GM23338 (cell line): ENCODE measurements at regions not wholly inside any gene's neighbourhood (a gene's known extent, or its start where the extent isn't known, plus 50 kb on each side); places are given as distances from the start of the nearest gene placed in this dataset.
A peak's percentile ranks its signal among the peaks of the same experiment; 100 is the strongest.

ENCODE experiments used
- ATAC-seq: fragments of 200-7000 bp; cut with Tn5 transposase; 3 replicates; pipeline ENCODE4 v1.9.1; 2020
- DNase-seq: peaks from one replicate; pipeline ENCODE4 v3.0.0-alpha.2; 2015; ENCODE audit warnings: low spot score
- H2AFZ ChIP-seq: fragments of 200-600 bp; sonication (generic); 2 replicates; pipeline ENCODE4 v1.8.0; 2016; ENCODE audit warnings: antibody characterized with exemption, mild to moderate bottlenecking, moderate library complexity
- H3F3A ChIP-seq: fragments of 200-600 bp; sonication (generic); replicated peaks from 2 replicates; pipeline ENCODE4 v1.8.0; 2017; ENCODE audit warnings: antibody characterized with exemption, mixed run types, low read depth
- H3K27ac ChIP-seq: fragments of 200-600 bp; sonication (generic); 2 replicates; pipeline ENCODE4 v1.6.1; 2016; ENCODE audit warnings: low read depth
- H3K27me3 ChIP-seq: fragments of 200-600 bp; sonication (generic); 2 replicates; pipeline ENCODE4 v1.8.0; 2016; ENCODE audit warnings: mild to moderate bottlenecking, mixed run types, moderate library complexity; ENCODE audit not compliant: insufficient read depth
- H3K36me3 ChIP-seq: fragments of 200-600 bp; sonication (generic); 2 replicates; pipeline ENCODE4 v1.8.0; 2016; ENCODE audit warnings: mild to moderate bottlenecking; ENCODE audit not compliant: insufficient read depth
- H3K4me1 ChIP-seq: fragments of 200-600 bp; sonication (generic); 2 replicates; pipeline ENCODE4 v1.8.0; 2016; ENCODE audit warnings: mild to moderate bottlenecking, moderate library complexity; ENCODE audit not compliant: insufficient read depth
- H3K4me2 ChIP-seq: fragments of 200-600 bp; sonication (generic); 2 replicates; pipeline ENCODE4 v1.7.1; 2017; ENCODE audit warnings: mixed run types
- H3K4me3 ChIP-seq: fragments of 200-600 bp; sonication (generic); 2 replicates; pipeline ENCODE4 v1.6.1; 2016; ENCODE audit warnings: mixed run types
- H3K79me2 ChIP-seq: fragments of 200-600 bp; sonication (generic); replicated peaks from 2 replicates; pipeline ENCODE4 v1.8.0; 2017; ENCODE audit warnings: mild to moderate bottlenecking; ENCODE audit not compliant: insufficient read depth
- H3K9me2 ChIP-seq: fragments of 200-600 bp; sonication (generic); 2 replicates; pipeline ENCODE4 v1.8.0; 2017; ENCODE audit not compliant: insufficient read depth
- H4K20me1 ChIP-seq: fragments of 200-600 bp; sonication (generic); replicated peaks from 2 replicates; pipeline ENCODE4 v1.8.0; 2017; ENCODE audit warnings: mild to moderate bottlenecking; ENCODE audit not compliant: insufficient read depth
- H3K27ac Mint-ChIP-seq: 2 replicates; pipeline ENCODE4 v1.8.0; 2020; ENCODE audit warnings: inconsistent platforms, mild to moderate bottlenecking, moderate library complexity, mixed read lengths
- H3K27me3 Mint-ChIP-seq: 3 replicates; pipeline ENCODE4 v1.8.0; 2022; ENCODE audit warnings: low read depth, mild to moderate bottlenecking, moderate library complexity, mixed read lengths, inconsistent platforms; ENCODE audit not compliant: insufficient read depth, poor library complexity
- H3K36me3 Mint-ChIP-seq: 3 replicates; pipeline ENCODE4 v1.8.0; 2021; ENCODE audit warnings: low read depth, mild to moderate bottlenecking, inconsistent platforms, moderate library complexity, mixed read lengths
- H3K4me1 Mint-ChIP-seq: 3 replicates; pipeline ENCODE4 v1.8.0; 2020; ENCODE audit warnings: mild to moderate bottlenecking, inconsistent platforms, mixed read lengths
- H3K4me3 Mint-ChIP-seq: 3 replicates; pipeline ENCODE4 v1.8.0; 2021; ENCODE audit warnings: moderate library complexity, mild to moderate bottlenecking, inconsistent platforms, mixed read lengths
- H3K9me3 Mint-ChIP-seq: 3 replicates; pipeline ENCODE4 v1.8.0; 2020; ENCODE audit warnings: moderate library complexity, mild to moderate bottlenecking, inconsistent platforms, mixed read lengths
- CREB1 ChIP-seq: fragments of 250-450 bp; sonication (Bioruptor Pico); IDR thresholded peaks from 2 replicates; pipeline ENCODE4 v1.5.0; 2020; ENCODE audit warnings: low read depth, mild to moderate bottlenecking, moderate library complexity
- CTCF ChIP-seq, 2 experiments: fragments of 200-600 bp in 1 of 2; sonication (generic) in 1 of 2; conservative IDR thresholded peaks; 2 replicates each; pipeline versions ENCODE4 v1.5.1 to v1.6.1; 2016 to 2017; ENCODE audit warnings: antibody characterized with exemption in 2 of 2, low read depth in 2 of 2, mild to moderate bottlenecking in 2 of 2, moderate library complexity in 1 of 2
- EZH2 ChIP-seq: fragments of 200-600 bp; sonication (generic); IDR thresholded peaks from one replicate; pipeline ENCODE4 v1.8.0; 2017; ENCODE audit warnings: antibody characterized with exemption, mild to moderate bottlenecking, low read depth; ENCODE audit not compliant: unreplicated experiment
- EZH2phosphoT487 ChIP-seq: fragments of 200-600 bp; sonication (generic); IDR thresholded peaks from one replicate; pipeline ENCODE4 v1.8.1; 2018; ENCODE audit warnings: antibody characterized with exemption; ENCODE audit not compliant: unreplicated experiment
- NANOG ChIP-seq: IDR thresholded peaks from 2 replicates; pipeline ENCODE4 v1.6.1; 2016; ENCODE audit warnings: antibody characterized with exemption, borderline replicate concordance
- POLR2AphosphoS5 ChIP-seq: IDR thresholded peaks from 2 replicates; pipeline ENCODE4 v1.6.1; 2016; ENCODE audit warnings: antibody characterized with exemption, low read depth
- STAT1 ChIP-seq: IDR thresholded peaks from one replicate; pipeline ENCODE4 v1.6.1; 2016; ENCODE audit warnings: antibody characterized with exemption; ENCODE audit not compliant: unreplicated experiment
- ZNF114 ChIP-seq: fragments of 250-450 bp; sonication (Bioruptor Pico); IDR thresholded peaks from 2 replicates; pipeline ENCODE4 v1.5.0; 2020; ENCODE audit warnings: mild to moderate bottlenecking, moderate library complexity
- ZNF331 ChIP-seq: fragments of 250-450 bp; sonication (Bioruptor Pico); IDR thresholded peaks from 2 replicates; pipeline ENCODE4 v1.5.0; 2020; ENCODE audit warnings: low read depth, mild to moderate bottlenecking, moderate library complexity
- ZNF462 ChIP-seq: fragments of 250-450 bp; sonication (Bioruptor Pico); IDR thresholded peaks from 2 replicates; pipeline ENCODE4 v1.5.0; 2020; ENCODE audit warnings: mild to moderate bottlenecking, moderate library complexity

- TF ChIP-seq ZNF462 (CRISPR knock-in tag) (no peak), EZH2 (no peak), ZNF331 (CRISPR knock-in tag) (no peak), NANOG (no peak), STAT1 (no peak), CTCF (conservative IDR thresholded peaks at IDR 0.05; ENCODE audit: low read depth in 2 of 2) (no peak), POLR2AphosphoS5 (no peak), EZH2phosphoT487 (no peak), CREB1 (CRISPR knock-in tag) (no peak)
These were observed 189.3 kb upstream of the VEPH1 start (continued) for GRCh38 chr3:157692468-157692867.

- peaks cover 40% of the 10 kb centered on the region for H3K9me3 Mint-ChIP-seq
- Histone ChIP-seq H4K20me1 (no peaks in the 10 kb centered on the region), H3K27me3 (no peaks in the 10 kb centered on the region), H3K9me2 (0 out of 2 replicates have a peak, but pooled peaks cover 5% of the 10 kb centered on the region), H2AFZ (no peak overlapping the region), H3K79me2 (no peaks in the 10 kb centered on the region), H3K36me3 (no peaks in the 10 kb centered on the region), H3K27ac (no peak overlapping the region), H3K4me1 (no peaks in the 10 kb centered on the region), H3K4me3 (no peak overlapping the region), H3F3A (no peaks in the 10 kb centered on the region), H3K4me2 (no peak overlapping the region)
- DNase-seq (no peak), ATAC-seq (no peak)
- H3K27ac Mint-ChIP-seq = peak overlapping the region; percentile 30; the same call in 1 of the 2 replicates
- peaks cover 18% of the 10 kb centered on the region; the same call in 2 of the 3 replicates for H3K36me3 Mint-ChIP-seq
- no peaks in the 10 kb centered on the region for H3K27me3 Mint-ChIP-seq
- no peak overlapping the region for H3K4me3 Mint-ChIP-seq
- H3K4me1 Mint-ChIP-seq = 0 out of 3 replicates have a peak, but pooled peaks cover 5% of the 10 kb centered on the region
- TF ChIP-seq CTCF (conservative IDR thresholded peaks at IDR 0.05; ENCODE audit: low read depth in 2 of 2) (no peak), ZNF114 (no peak)
These were observed 180.5 kb upstream of the VEPH1 start for GRCh38 chr3:157683668-157684067.
